GM06990 (cell line): ENCODE measurements at regions not wholly inside any gene's neighbourhood (a gene's known extent, or its start where the extent isn't known, plus 50 kb on each side); places are given as distances from the start of the nearest gene placed in this dataset.
"Not testable (repeated sequence)": the region's sequence is repeated elsewhere in the genome, so short reads cannot be mapped to it uniquely, and the experiment has no call there.

Experiments used
- DNase-seq: peaks from one replicate; pipeline ENCODE4 v3.0.0-alpha.2; 2011; ENCODE audit not compliant: insufficient read length; ENCODE audit errors: extremely low read depth
- H3K27me3 ChIP-seq: replicated peaks from 2 replicates; pipeline ENCODE4 v1.6.0; 2011; ENCODE audit warnings: low read length; ENCODE audit not compliant: control insufficient read depth, insufficient read depth
- H3K36me3 ChIP-seq: 2 replicates; pipeline ENCODE4 v1.5.1; 2011; ENCODE audit warnings: low read length; ENCODE audit not compliant: control insufficient read depth, insufficient read depth
- H3K4me3 ChIP-seq: replicated peaks from 2 replicates; pipeline ENCODE4 v1.5.1; 2011; ENCODE audit warnings: low read depth, mild to moderate bottlenecking, control low read depth, low read length
- TF ChIP-seq, protein P1 (sequence below): IDR thresholded peaks from 2 replicates; pipeline ENCODE4 v1.5.1; 2011; ENCODE audit warnings: low read length, control low read depth, mild to moderate bottlenecking, inconsistent platforms; ENCODE audit not compliant: insufficient read depth, poor library complexity, severe bottlenecking

DNA sequence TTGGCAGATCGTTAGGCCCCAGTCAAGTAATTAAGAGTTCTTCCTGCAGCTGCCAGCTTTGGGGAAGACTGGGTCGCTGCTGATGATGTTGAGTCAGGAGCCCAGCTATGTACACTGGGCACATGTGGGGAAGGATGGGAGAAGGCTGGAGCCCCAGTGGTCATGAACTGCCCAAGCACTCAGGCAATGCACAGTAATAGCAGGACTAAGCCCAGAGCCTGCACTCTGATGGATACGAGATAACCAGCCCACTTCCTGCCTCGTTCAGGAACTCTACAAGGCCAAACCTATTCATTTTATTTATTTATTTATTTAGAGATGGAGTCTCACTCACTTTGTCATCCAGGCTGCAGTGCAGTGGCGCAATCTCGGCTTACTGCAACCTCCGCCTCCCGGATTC is 81.1 kb upstream of the BTG3 start:
- TF ChIP-seq, protein P1, sequence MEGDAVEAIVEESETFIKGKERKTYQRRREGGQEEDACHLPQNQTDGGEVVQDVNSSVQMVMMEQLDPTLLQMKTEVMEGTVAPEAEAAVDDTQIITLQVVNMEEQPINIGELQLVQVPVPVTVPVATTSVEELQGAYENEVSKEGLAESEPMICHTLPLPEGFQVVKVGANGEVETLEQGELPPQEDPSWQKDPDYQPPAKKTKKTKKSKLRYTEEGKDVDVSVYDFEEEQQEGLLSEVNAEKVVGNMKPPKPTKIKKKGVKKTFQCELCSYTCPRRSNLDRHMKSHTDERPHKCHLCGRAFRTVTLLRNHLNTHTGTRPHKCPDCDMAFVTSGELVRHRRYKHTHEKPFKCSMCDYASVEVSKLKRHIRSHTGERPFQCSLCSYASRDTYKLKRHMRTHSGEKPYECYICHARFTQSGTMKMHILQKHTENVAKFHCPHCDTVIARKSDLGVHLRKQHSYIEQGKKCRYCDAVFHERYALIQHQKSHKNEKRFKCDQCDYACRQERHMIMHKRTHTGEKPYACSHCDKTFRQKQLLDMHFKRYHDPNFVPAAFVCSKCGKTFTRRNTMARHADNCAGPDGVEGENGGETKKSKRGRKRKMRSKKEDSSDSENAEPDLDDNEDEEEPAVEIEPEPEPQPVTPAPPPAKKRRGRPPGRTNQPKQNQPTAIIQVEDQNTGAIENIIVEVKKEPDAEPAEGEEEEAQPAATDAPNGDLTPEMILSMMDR: no peak

DNA sequence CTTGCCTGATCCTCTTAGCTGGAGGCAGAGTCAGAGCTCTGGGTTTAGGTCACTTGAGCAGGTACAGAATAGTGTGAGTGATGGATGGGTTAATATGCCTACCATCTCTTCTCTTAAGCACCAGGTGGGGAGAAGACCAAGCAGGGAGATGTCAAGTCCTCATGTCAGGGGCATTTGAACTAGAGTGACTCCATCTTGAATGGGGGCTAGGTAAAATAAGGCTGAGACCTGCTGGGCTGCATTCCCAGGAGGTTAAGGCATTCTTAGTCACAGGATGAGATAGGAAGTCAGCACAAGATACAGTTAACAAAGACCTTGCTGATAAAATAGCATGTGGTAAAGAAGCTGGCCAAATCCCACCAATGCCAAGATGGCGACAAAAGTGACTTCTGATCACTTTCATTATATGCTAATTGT is 77.4 kb upstream of the BTG3 start:
- H3K27me3 ChIP-seq: no peaks in the 10 kb centered on the region
- no peak for DNase-seq
- H3K36me3 ChIP-seq: no peaks in the 10 kb centered on the region
- TF ChIP-seq, protein P1: no peak
- no peak overlapping the region for H3K4me3 ChIP-seq

More for the DNA sequence above, 81.1 kb upstream of the BTG3 start:
- Histone ChIP-seq H3K4me3 (no peak overlapping the region), H3K36me3 (no peaks in the 10 kb centered on the region), H3K27me3 (no peaks in the 10 kb centered on the region)
- no peak for DNase-seq

GRCh38 chr21:17688912-17689874 is 76.5 kb upstream of the BTG3 start:
- DNase-seq: peak; percentile 37
- Histone ChIP-seq H3K36me3 (no peaks in the 10 kb centered on the region), H3K27me3 (no peaks in the 10 kb centered on the region), H3K4me3 (no peak overlapping the region)
- TF ChIP-seq, protein P1: peak; percentile 52

DNA sequence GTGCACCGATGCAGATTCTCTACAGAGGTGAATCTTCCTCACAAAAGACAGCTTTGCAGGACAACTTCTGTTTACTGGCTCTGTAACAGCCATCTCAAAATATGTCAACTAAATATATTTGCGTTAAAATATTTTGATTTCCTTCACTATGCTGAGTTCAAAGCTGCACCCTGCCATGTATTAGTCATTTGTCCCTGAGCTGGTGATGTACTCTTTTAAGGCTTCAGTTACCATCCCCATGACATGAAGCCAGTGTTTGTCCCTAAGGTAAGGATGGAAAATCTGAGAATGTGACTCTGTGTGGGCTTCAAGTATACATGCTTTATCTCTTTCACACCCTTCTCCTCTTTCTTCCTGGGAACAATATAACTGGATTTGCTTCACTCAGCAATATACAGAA is 70.2 kb upstream of the BTG3 start:
- Histone ChIP-seq H3K36me3 (no peaks in the 10 kb centered on the region), H3K27me3 (no peaks in the 10 kb centered on the region), H3K4me3 (no peak overlapping the region)
- TF ChIP-seq, protein P1: no peak
- no peak for DNase-seq

DNA sequence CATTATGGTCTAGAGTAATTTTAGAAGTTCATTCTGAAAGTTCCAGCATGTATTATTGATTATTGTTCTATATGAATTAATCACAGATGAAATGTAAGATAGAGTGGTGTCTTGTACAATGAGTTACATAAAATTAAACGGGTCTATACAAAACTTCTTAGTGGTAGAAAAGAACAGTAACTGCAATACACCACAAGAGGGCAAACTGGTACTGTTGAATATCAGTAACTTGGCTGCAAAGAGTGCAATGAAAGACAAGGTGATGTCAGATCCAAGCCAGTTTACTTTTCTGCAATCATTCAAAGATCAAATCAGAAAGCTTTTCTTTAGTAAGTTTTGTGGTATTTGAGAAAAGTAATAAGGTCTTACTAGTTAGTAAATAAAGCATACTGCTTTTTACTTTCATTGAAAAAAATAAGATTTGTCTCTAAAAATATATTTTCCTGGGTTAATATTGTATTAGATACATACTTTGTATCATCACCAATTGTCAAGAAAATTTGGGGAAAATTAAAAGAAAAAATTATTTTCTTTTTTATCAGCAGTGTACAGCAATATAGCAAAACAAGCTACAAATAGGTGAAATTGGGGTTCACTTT is 66.4 kb upstream of the BTG3 start:
- no peaks in the 10 kb centered on the region for H3K27me3 ChIP-seq

GRCh38 chr21:17676930-17677329 is 64.2 kb upstream of the BTG3 start:
- not testable (repeated sequence) for DNase-seq, H3K36me3 ChIP-seq, H3K4me3 ChIP-seq, H3K27me3 ChIP-seq

More for the DNA sequence above, 66.4 kb upstream of the BTG3 start:
- TF ChIP-seq, protein P1: peak; percentile 67
- Histone ChIP-seq H3K36me3 (no peaks in the 10 kb centered on the region), H3K4me3 (no peak overlapping the region)
- DNase-seq: peak; percentile 22
